GM19397 (cell line): ENCODE measurements at regions not wholly inside any gene's neighbourhood (a gene's known extent, or its start where the extent isn't known, plus 50 kb on each side); places are given as distances from the start of the nearest gene placed in this dataset.
A peak's percentile ranks its signal among the peaks of the same experiment; 100 is the strongest.

Source experiments
- ATAC-seq: cut with Tn5 transposase; IDR thresholded peaks from one replicate; pipeline ENCODE4 v1.9.1; 2021; ENCODE audit warnings: mild to moderate bottlenecking, moderate library complexity; ENCODE audit not compliant: unreplicated experiment

- ATAC-seq: no peak
These were observed 253.3 kb downstream of the DMAC1 start for GRCh38 chr9:7546261-7546660.

- ATAC-seq: no peak
These were observed 254.0 kb downstream of the DMAC1 start for GRCh38 chr9:7545371-7546165.

- ATAC-seq: no peak
These were observed 256.9 kb downstream of the DMAC1 start for GRCh38 chr9:7542693-7543092.

- no peak for ATAC-seq
These were observed 257.5 kb downstream of the DMAC1 start for GRCh38 chr9:7542126-7542525.

- peak; percentile 85 for ATAC-seq
These were observed 263.2 kb downstream of the DMAC1 start for GRCh38 chr9:7536310-7536939.

GRCh38 chr9:7534211-7534935 is 265.2 kb downstream of the DMAC1 start:
- ATAC-seq: no peak

- ATAC-seq: no peak
These were observed 266.0 kb downstream of the DMAC1 start for GRCh38 chr9:7533376-7534090.

- ATAC-seq: no peak
These were observed 276.0 kb downstream of the DMAC1 start for GRCh38 chr9:7523426-7524043.

GRCh38 chr9:7520396-7520795 is 279.2 kb downstream of the DMAC1 start:
- ATAC-seq: no peak

GRCh38 chr9:7516376-7516775 is 283.2 kb downstream of the DMAC1 start:
- ATAC-seq: no peak

GRCh38 chr9:7510199-7510598 is 289.4 kb downstream of the DMAC1 start:
- ATAC-seq: no peak

- no peak for ATAC-seq
These were observed 289.9 kb downstream of the DMAC1 start for GRCh38 chr9:7509576-7510145.

GRCh38 chr9:7508516-7508915 is 291.1 kb downstream of the DMAC1 start:
- ATAC-seq: no peak

GRCh38 chr9:7507566-7508270 is 291.9 kb downstream of the DMAC1 start:
- no peak for ATAC-seq

GRCh38 chr9:7507026-7507425 is 292.6 kb downstream of the DMAC1 start:
- ATAC-seq: no peak

GRCh38 chr9:7500521-7500920 is 299.1 kb downstream of the DMAC1 start:
- ATAC-seq: no peak

GRCh38 chr9:7491641-7492040 is 307.9 kb downstream of the DMAC1 start:
- no peak for ATAC-seq

- ATAC-seq: no peak
These were observed 309.1 kb downstream of the DMAC1 start for GRCh38 chr9:7490317-7491108.

GRCh38 chr9:7489036-7489435 is 310.5 kb downstream of the DMAC1 start:
- ATAC-seq: no peak
